ENCODE measurements at regions not wholly inside any gene's neighbourhood (a gene's known extent, or its start where the extent isn't known, plus 50 kb on each side); places are given as distances from the start of the nearest gene placed in this dataset.

- no peak for DNase-seq
These were observed 142.0 kb downstream of the PTPN20 start for GRCh38 chr10:47053081-47053798.

- no peak for DNase-seq
These were observed 143.7 kb downstream of the PTPN20 start for GRCh38 chr10:47054974-47055373.

- no peak for DNase-seq
These were observed 144.4 kb downstream of the PTPN20 start for GRCh38 chr10:47055386-47056246.

DNA sequence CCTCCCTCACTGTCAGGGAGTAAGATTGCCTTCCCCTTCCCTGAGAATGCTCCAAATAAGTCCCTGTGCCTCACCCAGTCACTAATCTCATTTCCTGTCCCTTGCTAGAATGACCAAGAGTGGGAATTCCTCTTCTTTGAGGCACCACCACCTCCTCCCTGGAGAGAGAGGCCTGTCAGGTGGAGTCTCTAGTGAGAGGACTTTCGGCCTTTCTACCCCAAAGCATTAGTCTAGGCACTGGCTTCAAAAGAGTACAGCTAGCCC, 145.0 kb downstream of the PTPN20 start:
- DNase-seq, result no peak

DNA sequence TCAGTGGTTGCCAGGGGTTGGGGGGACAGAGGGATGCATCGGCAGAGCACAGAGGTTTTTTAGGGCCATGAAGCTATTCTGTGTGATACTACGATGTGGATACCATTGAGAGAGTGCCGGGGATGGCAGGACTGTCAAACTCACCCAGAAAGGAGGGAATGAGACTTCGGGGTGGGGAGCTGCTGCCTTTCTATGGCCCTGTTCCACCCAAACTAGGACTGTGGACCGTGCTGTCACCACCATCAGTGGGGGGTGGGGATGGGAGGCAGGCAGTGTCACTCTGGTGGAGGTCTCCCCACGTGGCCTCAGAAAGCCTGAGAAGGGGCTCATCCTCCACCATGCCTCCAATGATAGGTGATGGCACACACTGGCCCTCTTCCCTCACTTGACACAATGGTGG, 146.2 kb downstream of the PTPN20 start:
- no peak for DNase-seq

DNA sequence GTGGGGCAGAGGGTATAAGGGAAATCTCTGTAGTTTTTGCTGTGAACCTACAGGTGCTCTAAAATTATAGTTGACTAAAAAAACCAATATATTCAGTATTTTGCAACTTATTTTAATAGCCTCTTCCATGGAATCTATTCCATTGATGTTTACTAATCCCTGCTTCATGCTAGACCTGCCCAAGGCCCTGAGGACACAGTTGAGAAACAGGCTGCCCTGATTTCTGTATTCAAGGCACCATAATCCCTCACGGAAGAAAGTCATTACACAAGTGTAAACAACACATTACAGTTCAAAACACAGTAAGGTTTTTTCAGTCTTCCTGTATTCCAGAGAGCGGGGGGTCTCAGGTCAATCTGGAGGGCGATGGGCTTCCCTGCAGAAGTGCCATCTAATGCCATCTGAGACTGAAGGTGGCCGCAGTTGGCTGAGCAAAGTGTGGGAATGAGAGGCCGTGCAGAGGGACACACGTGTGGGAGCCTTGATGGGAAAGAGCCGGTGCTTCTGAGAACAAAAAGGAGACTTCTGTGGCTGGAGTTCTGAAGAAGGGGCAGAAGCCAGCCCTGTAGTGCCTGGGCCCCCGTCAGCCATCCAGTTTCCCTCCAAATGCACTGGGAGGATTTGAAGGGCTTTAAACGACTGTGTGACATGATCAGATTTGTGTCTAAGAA, 146.9 kb downstream of the PTPN20 start:
- DNase-seq, result no peak

- DNase-seq, result no peak
These were observed 147.7 kb downstream of the PTPN20 start for GRCh38 chr10:47058961-47059391.

DNA sequence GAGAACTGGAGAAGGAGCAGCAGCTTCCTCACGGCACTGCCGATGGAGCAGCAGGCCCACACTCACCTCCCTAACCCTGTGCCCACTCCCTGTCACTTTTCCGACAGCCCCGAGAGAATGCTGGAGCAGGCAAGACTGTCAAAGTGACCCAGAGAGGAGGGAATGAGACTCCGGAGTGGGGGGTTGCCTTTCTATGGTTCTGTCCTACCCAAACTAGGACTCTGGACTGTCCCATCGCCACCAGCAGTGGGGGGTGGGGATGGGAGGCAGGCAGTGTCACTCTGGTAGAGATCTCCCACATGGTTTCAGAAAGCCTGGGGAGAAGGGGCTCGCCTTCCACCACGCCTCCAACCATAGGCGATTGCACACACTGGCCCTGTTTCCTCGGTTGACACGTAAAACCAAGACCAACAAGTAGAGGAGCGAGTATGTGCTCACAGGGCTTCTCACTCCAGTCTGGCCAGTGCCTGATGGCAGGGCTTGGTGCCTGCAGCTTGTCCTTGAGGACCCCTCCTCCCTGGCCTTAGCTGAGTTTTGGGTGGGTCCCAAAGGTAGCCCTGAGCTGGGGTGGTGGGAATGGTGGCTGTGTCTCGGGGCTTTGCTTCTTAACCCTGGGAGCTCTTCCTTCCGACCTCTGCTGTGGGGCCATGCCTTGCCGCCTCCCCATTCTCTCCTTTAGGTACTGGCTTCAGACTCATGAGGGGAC, 148.5 kb downstream of the PTPN20 start:
- DNase-seq, result no peak

GRCh38 chr10:47060356-47060755, 149.1 kb downstream of the PTPN20 start:
- no peak for DNase-seq

DNA sequence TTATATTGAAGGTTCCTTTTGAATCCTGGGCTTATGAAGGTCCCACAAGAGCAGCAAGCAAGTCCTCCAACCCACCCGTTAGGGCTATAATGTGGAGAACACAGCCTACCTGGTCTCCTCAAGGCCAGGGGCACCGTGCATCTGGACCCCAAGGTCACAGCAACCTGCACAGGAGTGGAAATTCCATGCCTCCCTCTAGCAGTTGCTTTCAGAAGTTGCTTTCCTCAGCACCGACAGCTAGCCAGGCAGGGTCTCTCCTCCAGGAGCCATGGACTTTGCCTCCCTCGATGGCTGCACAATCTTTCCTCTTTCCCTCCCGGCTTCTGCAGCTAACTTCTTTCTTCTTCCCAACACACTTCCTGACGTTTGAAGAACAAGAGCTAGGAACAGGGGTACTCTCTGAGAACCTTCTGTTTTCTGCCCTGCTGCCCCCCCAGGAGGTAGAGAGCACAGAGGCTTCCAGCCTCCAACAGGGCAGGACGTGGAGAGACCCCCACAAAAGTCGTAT, 149.8 kb downstream of the PTPN20 start:
- no peak for DNase-seq

DNA sequence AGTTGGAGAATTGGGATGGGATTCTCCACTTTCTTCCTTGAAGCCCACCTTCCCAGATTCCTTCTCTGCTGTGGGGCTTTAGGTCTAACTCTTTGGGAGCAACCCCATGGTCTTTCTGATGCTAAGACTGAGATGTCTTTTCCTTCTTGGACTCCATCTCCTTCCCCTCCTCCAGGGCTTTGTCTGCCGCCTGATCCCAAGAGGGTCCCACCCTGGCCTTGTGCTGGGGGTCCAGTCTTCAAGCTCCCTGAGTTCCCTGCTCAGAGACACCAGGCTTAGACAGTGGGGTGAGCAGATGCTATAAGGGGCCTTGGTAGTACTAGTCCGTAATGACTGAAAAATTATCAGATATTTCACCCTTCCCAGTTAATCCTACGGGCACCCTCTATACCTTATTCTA, 150.5 kb downstream of the PTPN20 start:
- DNase-seq, result no peak

GRCh38 chr10:47062441-47063200, 151.4 kb downstream of the PTPN20 start:
- no peak for DNase-seq

DNA sequence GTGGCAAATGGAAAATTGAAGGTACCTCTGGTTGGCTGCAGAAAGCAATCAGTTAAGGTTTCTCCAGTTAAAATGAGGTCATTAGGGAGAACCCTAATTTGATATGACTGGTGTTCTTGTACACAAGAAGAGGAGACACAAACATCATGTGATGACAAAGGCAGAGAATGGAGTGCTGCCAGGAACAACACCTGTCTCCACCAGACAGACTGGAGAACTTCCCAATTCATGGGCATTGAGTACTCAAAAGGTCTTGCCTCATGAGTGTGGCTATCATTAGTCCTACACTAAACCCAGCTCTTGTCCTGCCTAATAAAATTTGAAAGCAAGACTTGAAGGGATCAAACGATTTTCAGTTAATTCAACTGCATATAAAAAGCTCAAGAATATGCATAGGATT, 152.6 kb downstream of the PTPN20 start:
- DNase-seq, result no peak

GRCh38 chr10:47065903-47066302, 154.7 kb downstream of the PTPN20 start:
- no peak for DNase-seq

DNA sequence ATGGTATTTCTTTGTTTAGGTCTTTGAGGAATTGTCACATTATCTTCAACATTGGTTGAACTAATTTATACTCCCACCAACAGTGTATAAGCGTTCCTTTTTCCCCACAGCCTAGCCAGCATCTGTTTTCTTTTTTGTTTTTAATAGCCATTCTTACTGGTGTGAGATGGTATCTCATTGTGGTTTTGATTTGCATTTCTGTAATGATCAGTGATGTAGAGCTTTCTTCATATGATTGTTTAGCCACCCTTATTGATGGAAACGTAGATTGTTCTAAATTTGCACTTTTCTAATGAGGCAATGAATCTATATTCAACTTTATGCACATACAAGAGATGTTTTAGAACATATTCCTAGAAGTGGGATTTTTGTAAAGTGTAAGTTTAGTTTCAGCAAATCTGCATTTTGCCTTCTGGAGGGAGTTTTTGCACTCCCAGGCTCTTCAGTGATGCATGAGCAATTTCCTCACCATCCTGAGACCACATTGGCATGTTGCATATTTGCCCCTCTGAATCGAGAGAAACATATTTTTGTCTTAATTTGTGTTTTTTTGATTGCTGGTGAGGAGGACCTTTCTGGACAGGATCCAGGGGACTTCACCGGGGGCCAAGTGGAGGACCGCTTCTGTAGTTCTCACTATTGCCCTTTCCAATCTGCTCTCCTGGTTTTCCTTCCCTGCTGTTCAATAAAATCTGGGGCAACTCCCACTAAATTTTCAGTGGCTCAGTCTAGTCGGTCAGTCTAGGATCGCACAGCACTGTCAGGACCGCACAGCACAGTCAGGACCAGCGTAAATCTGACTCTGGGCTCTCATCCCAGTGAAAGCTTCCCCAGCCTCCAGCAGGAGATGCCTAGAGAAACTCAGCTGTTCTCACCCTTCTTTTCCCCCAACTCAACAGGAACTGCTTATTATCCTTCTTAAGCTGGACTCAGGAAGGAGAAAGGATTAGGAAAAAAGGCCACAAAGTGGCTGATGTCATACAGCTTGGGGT, 157.0 kb downstream of the PTPN20 start:
- no peak for DNase-seq

DNA sequence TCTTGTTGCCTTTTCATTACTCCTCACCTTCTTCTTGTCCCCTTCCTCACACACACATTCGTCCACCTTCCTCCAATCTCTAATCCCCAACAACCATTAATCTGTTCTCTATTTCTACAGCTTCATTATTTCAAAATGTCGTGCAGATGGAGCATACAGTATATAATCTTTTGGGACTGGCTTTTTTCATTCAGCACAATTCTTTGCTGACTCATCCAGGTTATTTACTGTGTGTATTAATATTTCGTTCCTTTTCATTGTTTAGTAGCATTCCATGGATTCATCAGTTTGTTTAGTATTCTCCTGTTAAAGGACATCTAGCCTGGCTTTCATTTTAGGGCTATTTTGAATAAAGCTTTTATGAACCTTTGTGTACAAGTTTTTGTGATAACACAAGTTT, 159.3 kb downstream of the PTPN20 start:
- DNase-seq, result no peak

- no peak for DNase-seq
These were observed 160.7 kb downstream of the PTPN20 start for GRCh38 chr10:47071891-47072290.

- no peak for DNase-seq
These were observed 162.7 kb downstream of the PTPN20 start for GRCh38 chr10:47073967-47074366.

- DNase-seq, result no peak
These were observed 165.7 kb downstream of the PTPN20 start for GRCh38 chr10:47076949-47077361.

- no peak for DNase-seq
These were observed 166.2 kb downstream of the PTPN20 start for GRCh38 chr10:47077386-47077785.

DNA sequence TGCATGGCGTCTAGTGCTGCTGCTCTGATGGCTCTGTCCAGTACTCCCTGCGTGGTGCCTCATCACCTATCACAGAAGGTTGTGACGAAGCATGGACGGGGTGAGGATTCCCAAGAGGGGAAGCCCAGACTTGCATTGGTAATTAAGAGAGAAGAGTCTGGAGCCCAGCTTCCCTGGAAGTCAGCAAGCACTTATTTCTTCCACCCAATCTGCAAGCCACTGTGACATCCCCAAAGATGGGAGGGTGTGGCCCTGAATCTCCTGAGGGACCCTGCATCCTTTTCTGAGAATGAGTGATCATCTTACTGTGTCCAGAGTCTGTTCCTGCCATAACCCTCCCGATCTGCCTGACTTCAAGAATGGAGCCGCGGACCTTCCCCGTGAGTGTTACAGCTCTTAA, 166.7 kb downstream of the PTPN20 start:
- DNase-seq, result no peak
